Nephron progenitor cell (in vitro differentiated cells): ENCODE measurements at regions not wholly inside any gene's neighbourhood (a gene's known extent, or its start where the extent isn't known, plus 50 kb on each side); places are given as distances from the start of the nearest gene placed in this dataset.

Experiments used
- DNase-seq: peaks from one replicate; pipeline ENCODE4 v3.0.0; 2021
- H3K27ac Mint-ChIP-seq: 2 replicates; pipeline ENCODE4 v1.8.0; 2021; ENCODE audit warnings: mild to moderate bottlenecking, moderate library complexity, mixed read lengths
- H3K27me3 Mint-ChIP-seq: 2 replicates; pipeline ENCODE4 v1.8.0; 2021; ENCODE audit warnings: mild to moderate bottlenecking, low read depth, mixed read lengths; ENCODE audit not compliant: poor library complexity
- H3K36me3 Mint-ChIP-seq: 2 replicates; pipeline ENCODE4 v1.8.0; 2021; ENCODE audit warnings: low read depth, mixed read lengths
- H3K4me1 Mint-ChIP-seq: 2 replicates; pipeline ENCODE4 v1.8.0; 2021; ENCODE audit warnings: mixed read lengths
- H3K4me3 Mint-ChIP-seq: 2 replicates; pipeline ENCODE4 v1.8.0; 2021; ENCODE audit warnings: mild to moderate bottlenecking, moderate library complexity, mixed read lengths
- H3K9me3 Mint-ChIP-seq: 2 replicates; pipeline ENCODE4 v1.8.0; 2021; ENCODE audit warnings: mild to moderate bottlenecking, moderate library complexity, mixed read lengths
- TF ChIP-seq, protein P1 (sequence below): fragments of 200-600 bp; sonication (generic); IDR thresholded peaks from 2 replicates; pipeline ENCODE4 v1.5.0; 2021; ENCODE audit warnings: antibody characterized with exemption

DNA sequence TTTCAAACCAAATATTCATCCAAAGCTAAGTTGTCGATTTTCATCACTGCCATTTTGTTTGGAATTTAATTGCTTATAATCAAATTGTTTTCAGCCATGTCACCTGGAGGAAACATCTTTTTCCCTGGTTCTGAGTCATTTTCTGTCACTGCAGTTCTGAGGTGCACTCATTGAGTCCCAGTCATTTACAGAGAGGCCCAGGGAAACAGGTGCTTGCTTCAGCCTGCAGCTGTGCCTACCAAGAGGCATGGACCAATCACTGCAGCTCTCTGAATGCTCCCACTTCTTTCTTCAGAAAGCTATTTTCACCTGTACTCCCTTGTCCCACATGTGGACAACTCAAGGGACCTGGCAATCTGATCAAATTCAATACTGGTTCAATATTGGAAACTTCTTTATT is 308.1 kb downstream of the COG6 start:
- no peak overlapping the region for H3K4me3 Mint-ChIP-seq
- no peak overlapping the region for H3K27ac Mint-ChIP-seq
- H3K27me3 Mint-ChIP-seq: peaks cover 4% of the 10 kb centered on the region
- H3K9me3 Mint-ChIP-seq: no peaks in the 10 kb centered on the region
- H3K36me3 Mint-ChIP-seq: no peaks in the 10 kb centered on the region
- H3K4me1 Mint-ChIP-seq: no peaks in the 10 kb centered on the region
- DNase-seq: no peak
- TF ChIP-seq, protein P1, sequence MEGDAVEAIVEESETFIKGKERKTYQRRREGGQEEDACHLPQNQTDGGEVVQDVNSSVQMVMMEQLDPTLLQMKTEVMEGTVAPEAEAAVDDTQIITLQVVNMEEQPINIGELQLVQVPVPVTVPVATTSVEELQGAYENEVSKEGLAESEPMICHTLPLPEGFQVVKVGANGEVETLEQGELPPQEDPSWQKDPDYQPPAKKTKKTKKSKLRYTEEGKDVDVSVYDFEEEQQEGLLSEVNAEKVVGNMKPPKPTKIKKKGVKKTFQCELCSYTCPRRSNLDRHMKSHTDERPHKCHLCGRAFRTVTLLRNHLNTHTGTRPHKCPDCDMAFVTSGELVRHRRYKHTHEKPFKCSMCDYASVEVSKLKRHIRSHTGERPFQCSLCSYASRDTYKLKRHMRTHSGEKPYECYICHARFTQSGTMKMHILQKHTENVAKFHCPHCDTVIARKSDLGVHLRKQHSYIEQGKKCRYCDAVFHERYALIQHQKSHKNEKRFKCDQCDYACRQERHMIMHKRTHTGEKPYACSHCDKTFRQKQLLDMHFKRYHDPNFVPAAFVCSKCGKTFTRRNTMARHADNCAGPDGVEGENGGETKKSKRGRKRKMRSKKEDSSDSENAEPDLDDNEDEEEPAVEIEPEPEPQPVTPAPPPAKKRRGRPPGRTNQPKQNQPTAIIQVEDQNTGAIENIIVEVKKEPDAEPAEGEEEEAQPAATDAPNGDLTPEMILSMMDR: no peak

DNA sequence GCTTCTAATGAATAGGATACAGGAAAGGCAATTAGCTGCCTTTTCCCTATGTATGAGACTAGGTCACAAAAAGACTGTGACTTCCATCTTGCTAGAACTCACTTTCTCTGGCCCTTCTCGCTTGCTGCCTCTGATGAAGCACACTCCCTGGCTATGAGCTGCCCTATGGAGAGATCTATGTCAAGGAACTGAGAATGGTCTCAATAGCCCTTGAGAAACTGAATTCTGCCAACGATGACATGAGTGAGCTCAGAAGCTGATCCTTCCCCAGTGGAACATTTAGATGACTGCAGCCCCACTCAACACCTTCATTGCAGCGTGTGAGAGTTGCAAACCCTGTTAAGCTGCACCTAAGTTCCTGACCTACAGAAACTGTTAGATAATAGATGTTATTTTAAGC is 309.8 kb downstream of the COG6 start:
- Mint-ChIP-seq H3K27ac (no peak overlapping the region), H3K4me3 (no peak overlapping the region), H3K9me3 (no peaks in the 10 kb centered on the region), H3K36me3 (no peaks in the 10 kb centered on the region), H3K27me3 (peaks cover 4% of the 10 kb centered on the region), H3K4me1 (no peaks in the 10 kb centered on the region)
- DNase-seq: no peak
- TF ChIP-seq, protein P1: no peak

DNA sequence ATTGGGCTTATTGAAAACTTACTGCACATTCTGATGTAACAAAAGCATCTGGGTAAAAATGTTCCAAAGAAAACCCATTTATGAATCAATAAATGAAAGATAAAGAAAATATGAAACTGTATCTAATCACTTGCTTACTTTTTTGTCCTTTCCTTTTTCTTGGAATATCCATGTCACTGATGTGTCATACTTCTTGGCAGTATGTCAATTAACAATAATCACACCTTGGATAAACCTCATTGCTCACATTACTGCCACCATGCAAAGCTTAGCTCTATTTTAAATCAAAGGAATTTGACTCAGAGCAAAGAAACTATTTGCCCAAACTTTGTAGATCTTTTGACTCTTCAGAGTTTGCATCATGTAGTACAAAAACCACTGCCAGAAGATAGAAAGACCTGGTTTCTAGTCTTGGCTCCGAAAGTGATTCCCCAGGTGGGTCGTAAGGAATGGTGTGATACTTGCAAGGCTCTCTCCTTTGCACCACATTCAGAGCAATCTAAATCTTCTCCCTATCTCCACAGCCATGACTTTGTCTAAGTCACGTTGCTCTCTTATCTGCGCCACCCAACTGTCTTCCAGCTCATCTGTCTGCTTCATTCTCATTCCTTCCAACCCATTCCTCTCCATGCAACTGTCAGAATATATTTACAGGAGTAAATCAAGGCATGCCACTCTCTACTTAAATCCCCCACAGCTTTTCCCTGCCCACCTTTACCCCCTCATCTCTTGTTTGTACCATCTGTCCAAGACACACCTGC is 311.9 kb downstream of the COG6 start:
- Mint-ChIP-seq H3K4me3 (no peak overlapping the region), H3K9me3 (no peaks in the 10 kb centered on the region), H3K27ac (no peak overlapping the region), H3K36me3 (no peaks in the 10 kb centered on the region), H3K27me3 (peaks cover 4% of the 10 kb centered on the region), H3K4me1 (no peaks in the 10 kb centered on the region)
- TF ChIP-seq, protein P1: no peak
- no peak for DNase-seq

DNA sequence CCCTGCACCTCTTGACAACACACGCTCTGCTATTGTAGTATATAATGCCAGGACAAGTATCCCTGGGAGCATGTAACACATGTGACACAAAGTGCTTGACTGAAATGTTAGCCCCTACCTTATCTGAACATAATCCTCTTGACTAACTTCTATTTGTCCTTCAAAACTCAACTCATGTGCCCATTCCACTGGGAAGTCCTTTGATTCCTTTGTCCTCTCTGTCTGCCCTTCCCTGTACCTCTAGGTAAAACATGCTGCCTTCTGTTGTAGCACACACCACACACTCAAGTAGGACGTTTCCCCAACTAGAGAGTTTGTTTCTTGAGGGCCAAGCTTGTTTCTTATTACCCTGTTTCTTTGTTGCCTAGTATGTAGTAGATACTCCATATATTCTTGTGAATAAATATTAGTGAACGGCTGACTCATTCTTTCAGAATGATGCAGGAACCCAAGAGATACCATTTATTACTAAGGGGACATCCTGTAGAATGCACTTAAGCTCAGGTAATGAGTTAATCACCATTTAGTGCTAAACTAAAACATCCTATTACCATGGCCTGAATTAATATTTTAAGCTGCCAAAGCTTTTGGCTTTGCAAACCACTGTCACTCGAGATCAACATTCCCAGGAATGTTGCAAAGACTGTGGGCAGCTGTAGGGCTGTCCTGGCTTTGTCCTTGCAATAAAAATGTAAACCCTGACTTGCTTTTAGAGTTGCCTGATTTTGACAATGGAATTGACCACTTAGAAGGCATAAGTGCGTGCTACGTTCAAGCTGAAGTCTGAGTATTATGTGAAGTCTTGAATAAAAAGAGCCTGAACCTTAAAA is 313.4 kb downstream of the COG6 start:
- Mint-ChIP-seq H3K36me3 (no peaks in the 10 kb centered on the region), H3K27ac (no peak overlapping the region), H3K4me3 (no peak overlapping the region), H3K4me1 (no peaks in the 10 kb centered on the region), H3K27me3 (peaks cover under 1% of the 10 kb centered on the region), H3K9me3 (no peaks in the 10 kb centered on the region)
- DNase-seq: no peak
- TF ChIP-seq, protein P1: no peak

DNA sequence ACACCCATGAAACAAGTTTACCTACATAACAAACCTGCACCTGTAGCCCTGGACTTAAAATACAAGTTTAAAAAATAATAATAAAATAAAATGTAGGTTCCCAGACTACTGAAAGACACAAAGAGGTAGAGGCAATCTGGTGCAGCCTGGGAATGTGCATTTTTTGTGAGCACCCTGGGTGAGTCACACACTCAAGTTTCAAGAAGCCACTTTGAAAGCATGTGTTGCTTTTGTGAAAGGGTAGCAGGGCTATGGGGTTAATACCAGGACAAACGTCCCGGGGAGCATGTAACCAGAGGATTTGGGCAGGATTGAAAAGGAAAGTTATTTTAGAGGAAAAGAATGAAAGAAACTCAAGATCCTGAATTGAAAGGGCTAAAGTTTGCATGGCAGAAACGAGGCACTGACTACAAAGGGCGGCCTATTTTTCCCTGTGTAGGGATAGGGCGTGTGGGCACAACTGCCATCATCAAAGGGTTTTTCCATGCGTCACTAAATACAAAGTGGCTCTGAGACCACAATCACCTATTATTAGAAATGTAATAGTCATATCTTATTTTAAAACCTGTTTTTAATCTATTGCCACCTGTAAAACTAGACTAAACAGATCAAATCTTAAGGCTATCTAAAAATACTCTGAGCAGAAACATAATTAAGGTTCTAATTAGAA is 314.9 kb downstream of the COG6 start:
- Mint-ChIP-seq H3K9me3 (no peaks in the 10 kb centered on the region), H3K27me3 (no peaks in the 10 kb centered on the region), H3K4me1 (no peaks in the 10 kb centered on the region), H3K36me3 (no peaks in the 10 kb centered on the region), H3K4me3 (no peak overlapping the region), H3K27ac (no peak overlapping the region)
- no peak for DNase-seq
- TF ChIP-seq, protein P1: no peak
